ENCODE measurements at regions not wholly inside any gene's neighbourhood (a gene's known extent, or its start where the extent isn't known, plus 50 kb on each side); places are given as distances from the start of the nearest gene placed in this dataset.
A peak's percentile ranks its signal among the peaks of the same experiment; 100 is the strongest.

DNA sequence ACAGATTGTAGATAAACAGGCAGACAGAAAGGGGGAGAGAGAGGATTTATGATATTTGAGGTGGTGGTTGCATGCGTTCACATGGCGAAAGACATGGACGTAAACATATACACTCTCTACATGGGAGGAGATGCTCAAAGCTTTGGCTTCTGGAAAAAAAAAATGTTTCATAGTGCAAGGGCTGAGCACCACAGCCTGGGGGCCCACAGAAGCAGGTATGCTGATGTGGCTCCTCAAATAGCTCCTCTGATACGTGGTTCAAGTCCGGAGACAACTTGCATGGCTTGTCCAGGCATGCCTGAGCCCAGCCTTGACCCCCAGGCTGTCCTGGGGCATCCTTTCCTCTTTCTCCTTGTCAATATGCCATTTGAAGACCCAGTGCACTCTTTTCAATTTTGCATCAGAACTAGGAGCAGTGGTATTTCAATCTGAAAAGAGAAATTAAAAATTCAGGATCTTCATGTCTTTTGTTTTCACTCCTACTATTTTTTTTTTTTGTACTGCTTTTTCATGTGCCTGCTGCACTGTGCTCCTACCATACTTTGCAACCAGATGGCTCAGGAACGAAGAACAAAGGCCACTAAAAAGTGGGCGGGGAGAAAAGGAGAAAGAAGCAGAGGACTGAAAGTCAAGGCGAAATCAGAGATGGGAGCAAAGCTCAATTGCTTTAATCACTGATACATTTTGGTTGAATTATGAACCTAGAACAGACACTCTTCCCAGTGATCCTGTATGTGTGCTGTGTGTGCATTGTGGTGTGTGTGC, 495.7 kb upstream of the TCF4 start:
- peak in 1 of 3 donors; percentile 29 for DNase-seq

DNA sequence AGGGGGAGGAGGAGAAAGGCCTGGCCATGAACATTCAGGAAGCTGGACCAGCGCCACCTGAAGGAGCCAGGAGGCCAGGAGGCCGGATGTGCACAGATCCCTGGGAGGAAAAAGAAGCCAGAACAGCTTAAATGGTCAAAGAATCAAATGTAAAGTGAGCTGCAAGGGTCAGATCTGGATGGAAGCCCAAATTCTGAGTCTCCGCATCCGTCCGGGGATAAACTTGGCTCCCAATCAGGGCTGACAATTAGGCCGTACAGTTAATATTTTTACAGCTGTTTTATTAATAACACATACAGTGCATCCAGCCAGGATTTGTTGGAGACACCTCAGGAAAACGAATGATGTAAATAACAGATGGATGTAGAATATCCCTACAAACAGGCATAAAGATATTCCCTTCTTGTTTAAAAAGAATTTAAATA, 495.1 kb upstream of the TCF4 start:
- DNase-seq = peak; percentile 88 to 98 (median 97)

DNA sequence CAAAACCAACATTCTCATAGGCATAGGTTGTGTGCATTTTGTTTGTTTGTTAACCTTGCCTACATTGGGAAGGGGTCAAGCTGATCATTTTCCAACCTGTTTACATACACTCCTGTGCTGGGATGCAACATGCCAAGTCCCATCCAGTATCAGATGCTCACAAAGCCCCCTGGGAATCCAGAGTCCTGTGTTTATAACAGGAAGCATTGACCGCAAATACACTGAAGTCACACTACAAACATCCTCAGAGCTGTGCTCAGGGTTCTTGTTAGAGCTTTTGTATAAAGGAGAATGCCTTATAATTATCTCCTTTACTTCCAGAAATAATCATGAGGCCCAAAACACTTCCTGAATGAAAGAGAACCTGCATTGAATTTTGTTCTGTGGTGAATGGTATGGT, 488.7 kb upstream of the TCF4 start:
- no peak for DNase-seq

DNA sequence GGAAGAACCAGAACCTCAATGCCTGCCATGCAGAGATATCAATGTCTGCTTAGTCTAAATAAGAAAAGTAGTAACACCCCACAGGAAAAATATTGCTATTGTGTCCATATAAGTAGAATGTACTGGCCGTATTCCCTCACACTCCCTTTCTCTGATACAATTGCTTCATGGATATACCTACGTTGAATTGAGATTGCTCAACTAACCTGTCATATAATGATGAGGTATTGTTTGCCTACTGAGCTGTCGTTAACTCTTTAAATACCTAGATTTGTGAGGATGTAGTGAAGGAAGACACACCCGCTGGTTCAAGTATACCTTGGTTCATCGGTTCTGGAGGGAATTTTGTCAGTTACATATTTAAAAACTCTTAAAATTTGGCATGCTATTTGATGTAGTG, 480.7 kb upstream of the TCF4 start:
- DNase-seq = no peak

DNA sequence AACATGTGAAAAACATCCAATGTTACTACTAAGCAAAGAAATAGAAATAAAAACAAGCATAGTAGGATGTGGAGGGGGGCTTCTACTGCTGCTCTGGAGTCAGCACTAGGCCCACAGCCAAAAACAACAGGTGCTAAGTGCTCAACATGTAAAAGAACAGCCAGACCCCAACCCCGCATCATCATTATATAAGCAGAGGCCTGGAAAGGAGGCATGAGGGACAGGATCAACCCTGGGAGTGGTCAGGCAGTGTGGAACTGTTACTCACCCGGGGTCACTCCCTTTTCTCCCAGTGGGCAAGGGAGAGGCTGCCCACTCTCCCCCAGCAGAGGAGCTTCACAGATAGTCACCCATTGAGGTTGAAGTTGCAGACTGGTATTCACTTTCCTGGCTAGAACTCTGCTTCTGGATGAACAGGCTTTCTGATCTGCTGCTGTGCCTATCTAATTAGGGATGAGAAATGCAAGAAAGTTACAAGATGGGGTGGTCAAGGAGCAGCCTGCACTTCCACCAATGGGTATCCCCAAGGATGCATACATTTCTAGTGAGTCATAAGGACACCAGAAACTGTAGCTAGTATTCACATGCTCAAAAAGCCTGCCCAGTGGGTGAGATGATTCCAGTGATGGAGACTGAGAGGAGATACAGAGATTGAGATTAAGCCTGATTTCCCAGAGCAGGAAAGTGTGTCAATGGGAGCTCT, 480.1 kb upstream of the TCF4 start:
- DNase-seq = peak; percentile 63 to 90 (median 76)

DNA sequence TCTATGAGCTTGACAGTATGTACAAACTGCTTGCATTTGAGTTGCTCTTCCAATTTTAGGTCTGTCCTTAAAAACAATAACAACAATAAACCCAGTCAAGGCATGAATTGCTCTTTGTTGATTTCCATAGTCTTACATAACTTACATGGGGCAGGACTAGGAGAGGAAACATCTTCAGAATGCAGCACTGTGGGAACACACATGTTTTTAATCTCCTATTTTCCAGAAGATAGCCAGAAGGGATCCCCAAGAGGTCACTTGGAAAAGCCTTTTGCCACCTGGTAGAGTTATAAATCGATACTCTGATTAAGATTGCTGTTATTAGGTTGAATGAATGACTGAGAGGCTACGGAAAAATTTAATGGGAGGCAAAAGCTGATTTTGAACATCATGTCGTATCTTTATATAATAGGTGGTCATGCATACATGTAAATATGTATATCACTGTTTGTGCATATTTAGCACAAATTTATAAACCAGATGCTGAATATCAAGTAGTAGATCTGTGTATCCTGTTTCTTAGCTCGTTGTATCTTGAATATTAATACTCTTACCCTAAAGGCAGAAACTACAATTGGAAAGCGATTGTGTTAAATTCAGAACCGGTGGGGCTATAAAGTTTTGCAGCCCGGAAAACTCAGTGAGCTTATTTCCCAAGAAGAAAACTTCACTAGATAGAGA, 479.4 kb upstream of the TCF4 start:
- peak; percentile 58 to 91 (median 75) for DNase-seq

DNA sequence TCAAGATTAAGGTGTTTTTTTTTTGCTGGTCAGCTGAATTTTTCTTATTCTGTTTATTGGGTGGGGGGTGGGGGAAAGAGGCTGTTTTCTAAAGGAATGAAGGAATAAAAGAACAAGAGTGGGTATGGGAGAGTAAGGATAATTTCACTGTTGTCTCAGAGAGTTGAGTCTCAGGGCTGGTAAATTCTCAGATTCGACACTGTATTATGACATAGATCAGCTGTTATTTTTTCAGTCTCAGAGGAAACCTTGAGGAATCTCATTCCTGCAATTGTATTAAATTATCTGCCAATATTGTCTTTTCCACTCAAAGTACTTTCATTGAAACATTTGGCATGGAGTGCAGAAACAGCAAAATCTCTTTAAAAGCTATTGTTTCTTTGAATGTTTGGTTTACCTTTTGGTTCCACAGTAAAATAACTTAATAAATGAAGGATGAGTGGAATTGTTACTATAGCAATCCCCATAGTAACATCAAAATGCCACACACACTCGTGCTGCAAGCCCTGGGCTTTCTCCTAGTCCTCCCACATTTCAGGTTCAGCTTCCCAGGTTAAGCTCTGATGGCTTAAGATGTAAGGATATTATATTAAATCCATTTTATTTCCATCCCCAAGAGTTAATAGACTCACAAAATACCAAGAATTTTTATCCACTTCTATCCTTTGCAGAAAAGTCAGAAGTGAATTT, 478.7 kb upstream of the TCF4 start:
- DNase-seq = peak in 2 of 3 donors; percentile 38 to 76

DNA sequence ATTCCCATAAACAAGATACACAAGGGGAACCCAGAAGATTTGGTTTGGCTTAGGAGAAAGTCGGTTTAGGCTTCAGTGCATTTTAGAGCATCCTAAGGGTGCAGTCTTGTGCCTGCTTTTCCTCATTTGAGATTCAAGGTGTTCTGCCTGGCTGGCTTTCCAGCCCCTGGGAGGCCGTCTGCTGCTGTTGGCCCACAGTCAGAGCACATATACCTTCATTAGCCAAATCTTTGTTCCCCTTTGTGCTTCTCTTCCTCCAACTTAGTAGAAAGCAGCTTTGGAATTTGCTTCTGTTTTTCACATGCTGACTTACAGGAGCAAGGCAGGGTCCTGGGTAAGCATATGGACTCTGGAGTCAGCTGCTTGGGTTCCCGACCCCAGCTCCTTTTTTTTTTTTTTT, 477.1 kb upstream of the TCF4 start:
- no peak for DNase-seq

DNA sequence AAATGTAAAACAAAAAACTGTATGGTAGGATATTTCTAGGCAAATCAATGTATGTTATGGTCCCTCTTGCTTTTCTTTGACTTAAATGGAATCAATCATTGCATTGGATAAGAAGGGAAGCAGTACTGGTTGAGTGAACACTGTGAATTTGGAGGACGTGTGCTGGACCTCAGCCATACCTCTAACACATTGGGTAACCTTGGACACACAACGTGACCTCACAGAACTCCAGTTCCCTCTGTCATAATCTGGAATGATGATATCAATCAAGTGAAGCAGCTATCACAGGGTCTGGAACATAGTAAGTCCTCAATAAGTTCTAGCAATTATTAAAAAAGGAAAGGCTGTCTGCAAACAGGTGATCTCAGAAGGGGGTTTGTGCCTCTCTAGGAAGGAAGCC, 474.9 kb upstream of the TCF4 start:
- no peak for DNase-seq

DNA sequence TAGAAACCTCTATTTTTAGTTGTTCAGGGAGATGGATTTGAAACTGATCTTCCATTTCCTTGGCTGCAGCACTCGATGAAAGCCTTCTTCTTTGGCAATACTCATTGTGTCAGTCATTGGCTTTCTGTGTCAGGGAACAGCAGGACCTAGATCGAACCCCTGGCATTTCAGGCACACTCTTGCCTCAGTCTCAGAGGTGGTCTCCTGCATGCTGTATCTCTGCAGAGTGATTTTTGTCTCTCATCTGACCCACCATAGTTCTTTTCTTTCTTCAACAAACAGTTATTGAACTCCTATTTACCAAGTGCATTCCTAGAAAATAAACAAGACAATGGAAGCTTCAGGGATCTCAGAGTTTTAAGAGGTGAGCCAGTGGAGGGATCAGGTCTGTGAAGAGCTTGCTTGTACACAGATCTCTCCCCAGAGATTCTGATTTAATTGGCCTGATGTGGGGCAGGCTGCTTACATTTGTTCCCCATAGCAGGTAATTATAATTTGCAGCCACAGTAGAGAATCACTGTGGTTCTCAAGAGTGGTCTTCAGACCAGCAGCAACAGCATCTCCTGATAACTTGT, 473.1 kb upstream of the TCF4 start:
- no peak for DNase-seq

DNA sequence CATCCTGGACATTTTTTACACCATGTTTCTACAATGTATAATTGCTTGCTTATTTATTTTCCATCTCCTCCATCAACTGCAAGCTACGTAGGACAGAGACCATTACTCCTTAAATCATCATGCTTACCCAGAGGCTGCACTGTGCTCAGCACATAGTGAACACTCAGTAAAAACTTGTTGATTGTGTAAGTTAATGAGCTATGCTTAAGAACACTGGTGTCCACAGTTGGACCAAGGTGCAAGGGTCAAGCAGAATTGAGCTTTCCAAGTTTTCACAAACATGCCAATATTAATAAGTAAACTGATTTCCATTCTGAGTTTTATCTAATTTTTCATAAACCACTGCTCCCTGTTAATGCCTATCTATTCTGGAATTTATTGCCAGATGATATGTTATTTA, 464.2 kb upstream of the TCF4 start:
- DNase-seq = no peak

DNA sequence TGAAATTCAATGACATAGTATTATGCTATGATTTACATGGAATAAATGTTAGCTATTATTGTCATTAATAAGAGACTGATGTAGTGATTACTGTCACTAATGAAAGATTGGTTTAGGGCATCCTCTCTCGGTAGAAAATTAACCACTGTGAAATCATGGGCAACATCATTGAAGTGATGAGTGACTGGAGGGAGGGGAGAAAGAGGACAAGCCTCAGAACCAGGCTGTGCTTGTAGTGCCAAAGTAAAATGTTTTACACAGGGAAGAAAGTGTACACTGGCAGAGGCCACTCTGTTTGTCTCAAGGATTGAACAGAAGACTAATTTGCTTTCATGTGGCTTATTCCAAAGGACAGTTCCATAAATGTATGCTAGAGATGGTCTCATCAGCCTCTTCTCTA, 456.2 kb upstream of the TCF4 start:
- no peak for DNase-seq

DNA sequence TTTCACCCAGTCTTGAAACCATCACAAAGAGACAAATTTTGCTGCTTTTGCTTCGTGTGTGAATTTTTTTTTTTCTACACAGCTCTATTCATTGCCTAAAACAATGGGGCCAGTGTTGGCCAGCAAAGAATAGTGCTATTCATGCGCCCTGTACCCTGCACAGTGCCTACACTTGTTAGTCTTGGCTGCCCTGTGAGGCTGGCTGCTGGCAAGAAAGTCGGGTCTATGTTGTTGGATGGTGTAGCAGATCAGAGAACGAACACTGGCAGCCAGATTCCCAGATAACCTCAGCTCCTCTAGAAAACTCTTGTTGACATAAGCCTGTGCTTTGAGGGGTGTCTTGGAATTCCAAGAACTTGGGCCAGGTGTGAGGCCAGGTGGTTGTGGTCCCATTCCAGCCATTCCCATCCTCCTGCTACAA, 455.7 kb upstream of the TCF4 start:
- peak in 1 of 3 donors; percentile 18 for DNase-seq

DNA sequence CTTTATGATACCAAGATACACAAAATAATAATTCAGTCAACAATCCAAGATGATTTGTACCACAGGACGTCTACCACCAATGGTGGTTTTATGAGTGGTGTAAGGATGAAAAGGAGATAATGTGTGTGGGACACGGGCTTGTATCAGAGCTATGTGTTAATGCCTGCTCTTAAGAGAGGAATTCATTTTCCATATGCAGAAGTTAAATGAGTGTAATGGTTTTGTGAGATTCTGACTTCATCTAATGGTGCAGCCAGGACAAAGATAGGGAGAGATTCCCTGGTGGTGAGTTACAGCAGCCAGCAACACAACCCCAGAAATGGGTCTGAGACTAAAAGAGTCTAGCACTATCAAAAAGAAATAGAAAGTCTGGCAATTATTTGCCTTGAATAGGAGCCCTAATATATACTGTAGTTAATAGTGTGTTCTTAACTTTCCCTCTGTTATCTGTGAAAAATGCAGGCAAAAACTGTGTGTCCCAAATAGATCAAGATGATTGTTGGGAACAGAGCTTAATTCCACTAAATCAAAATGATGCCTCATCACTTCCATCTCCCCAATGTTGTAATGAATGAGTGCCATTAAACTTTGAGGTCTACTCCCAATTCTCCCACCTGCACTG, 455.0 kb upstream of the TCF4 start:
- DNase-seq = no peak

DNA sequence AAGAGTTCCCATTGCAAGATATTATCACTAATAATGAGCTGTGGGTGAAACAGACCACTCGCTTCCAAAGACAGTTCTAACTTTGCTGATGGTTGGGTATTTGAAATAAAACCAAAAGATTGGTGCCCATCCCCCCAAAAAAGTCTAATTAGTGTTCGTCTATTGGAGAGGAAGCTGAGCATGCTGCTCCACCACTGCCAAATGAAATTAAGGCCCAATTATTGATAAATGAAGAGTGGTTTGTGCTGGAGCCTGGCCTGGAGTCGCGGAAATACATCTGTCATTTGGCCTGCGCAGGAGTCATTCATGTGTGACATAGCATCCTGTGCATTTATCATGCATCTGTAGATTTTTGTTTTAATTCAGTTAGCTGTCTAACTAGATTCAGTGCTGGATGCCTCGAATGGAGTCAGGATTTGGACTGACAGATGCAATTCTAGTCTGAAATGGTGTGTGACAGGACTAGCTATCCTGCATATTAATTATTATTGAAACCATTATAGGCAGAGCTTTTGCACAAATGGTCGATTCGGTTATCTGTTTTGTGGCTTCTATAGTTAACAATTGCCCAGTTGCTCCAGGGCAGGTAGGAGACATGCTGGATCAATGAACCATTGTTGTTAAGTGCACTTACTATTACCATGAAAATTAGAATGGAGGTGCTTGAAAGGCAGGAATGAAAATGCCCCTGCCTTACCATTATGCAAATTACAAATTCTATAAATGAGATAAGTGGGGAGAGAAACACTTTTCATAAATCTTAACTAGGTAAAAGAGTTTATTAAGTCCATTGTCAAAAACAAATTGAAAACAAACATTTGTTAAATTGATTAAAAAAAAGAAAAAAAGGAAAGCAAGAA, 450.4 kb upstream of the TCF4 start:
- DNase-seq = no peak

DNA sequence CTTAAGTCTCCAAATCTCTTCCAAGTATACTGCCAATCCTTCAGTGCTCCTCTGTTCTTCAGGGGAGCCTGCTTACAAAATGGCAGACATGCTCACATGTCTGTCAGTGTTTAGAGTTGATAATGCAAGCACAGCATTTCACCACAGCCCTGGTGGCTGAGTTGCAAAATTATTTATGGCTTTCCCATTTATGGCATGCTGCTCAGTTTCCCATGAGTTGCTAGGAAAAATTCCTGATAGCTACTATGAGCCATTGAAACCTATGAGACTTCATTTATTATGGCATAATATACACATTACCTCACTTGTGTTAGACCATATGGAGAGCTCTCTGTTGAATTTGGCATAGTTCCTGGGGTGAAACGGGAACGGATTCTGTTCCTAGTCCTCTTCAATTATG, 448.7 kb upstream of the TCF4 start:
- DNase-seq = peak in 1 of 3 donors; percentile 38

DNA sequence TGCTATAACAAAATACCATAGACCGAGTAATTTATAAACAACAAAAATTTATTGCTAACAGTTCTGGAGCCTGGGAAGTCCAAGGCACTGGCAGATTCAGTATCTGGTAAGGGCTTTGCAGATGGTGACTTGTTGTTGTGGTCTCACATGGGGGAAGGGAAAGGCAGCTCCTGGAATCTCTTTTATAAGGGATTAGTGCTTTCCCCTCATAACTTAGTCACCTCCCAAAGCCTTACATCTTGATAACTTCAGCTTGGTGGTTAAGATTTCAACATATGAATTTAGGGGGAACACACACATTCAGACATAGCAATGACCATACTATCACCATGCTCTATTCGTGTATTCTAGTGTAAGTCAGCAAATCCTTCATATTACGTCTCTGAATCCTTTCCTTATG, 447.6 kb upstream of the TCF4 start:
- DNase-seq = no peak

DNA sequence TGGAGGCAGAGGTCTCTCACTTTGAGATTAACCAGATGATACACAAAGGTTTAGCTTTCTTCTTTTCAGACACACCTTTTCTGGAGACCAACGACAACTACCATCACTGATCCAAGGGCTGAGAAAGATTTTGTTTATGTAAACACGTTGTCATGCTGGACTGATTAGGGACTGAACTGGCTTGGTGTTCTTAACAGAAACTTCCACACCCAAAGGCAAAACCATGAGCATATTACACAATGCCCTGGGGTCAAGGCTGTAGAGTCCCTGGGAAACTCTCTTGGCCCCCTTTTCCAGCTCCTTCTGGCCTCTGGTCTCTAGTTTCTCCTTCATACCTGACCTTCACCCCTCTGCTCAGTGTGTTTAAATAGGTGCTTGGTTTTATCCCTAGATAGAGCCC, 447.0 kb upstream of the TCF4 start:
- no peak for DNase-seq

DNA sequence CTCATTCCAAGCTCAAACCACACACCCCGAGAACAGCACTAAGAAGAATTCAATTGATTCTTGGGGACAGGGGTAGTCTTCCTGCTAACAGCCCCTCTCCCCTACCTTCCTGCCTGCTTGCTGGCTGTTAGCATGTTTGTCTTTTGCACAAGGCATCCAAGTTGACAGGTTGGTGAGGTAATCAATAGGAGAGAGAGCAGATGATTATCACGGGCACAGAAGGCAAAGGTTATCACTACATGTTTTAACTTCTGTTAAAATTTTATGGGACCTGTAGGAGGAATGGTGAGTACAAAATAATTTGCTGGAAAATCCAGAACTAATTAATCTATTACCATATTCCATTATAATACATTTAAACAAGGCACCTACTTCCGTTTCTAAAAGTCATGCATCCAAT, 442.1 kb upstream of the TCF4 start:
- DNase-seq = no peak

DNA sequence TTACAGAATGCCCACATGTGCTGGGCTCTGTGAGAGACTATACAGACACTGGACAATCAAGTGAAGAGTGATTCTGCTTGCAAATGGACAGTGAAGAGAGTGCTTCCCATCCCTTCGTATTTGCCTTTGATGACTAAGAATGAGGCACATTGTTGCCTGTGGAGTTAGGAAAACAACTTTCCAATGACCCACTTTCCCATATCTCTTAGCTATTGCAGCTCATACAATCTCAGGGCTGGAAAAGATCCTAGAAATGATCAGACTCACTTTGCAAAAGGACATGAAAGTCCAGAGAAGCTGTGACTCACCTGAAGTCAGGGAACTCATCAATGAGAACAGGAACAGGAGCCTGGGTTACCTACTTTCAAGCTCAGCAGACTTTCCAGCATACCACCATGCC, 440.5 kb upstream of the TCF4 start:
- DNase-seq = no peak

Data from muscle of back (tissue), 3 donors.